ENCODE measurements at regions not wholly inside any gene's neighbourhood (a gene's known extent, or its start where the extent isn't known, plus 50 kb on each side); places are given as distances from the start of the nearest gene placed in this dataset.

DNA sequence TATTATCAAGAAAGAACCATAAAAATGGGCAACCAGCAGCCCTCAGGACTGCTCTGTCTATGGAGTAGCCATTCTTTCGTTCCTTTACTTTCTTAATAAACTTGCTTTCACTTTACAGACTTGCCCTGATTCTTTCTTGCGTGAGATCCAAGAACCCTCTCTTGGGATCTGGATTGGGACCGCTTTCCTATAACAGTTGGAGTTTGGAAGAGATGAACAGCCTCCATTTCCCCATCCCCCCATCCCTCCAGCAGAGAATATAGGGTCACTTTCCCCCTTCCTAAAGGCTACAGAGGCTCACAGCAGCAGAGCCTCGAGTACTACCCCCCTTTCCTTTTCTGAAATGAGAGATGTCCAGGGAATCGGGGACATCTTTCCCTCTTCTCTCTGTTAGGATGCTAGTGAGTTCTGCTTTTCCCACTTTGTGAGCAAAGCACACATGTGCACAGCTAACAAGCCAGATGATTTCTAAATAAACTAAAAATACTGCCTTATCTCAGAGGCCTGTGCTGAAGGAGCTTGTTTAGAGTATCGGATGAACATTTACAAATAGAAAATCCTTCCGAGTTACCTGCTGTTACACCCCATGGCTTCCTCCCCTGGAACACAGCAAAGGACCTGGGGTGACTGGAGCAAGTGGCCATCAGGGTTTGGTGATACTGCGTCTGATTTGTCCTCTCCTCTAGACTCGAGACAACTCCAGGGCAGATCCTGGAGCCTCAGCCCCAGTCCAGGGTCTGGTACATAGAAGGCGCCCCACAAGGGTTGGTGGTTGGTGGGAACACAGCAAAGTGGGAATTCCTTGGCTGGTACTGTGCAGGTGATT lies 144.2 kb downstream of the SLC38A6 start:
- Histone ChIP-seq H3K9ac (ENCODE audit: low read length) (no peak overlapping the region), H3K4me2 (ENCODE audit: low read length) (no peak overlapping the region), H3K4me1 (ENCODE audit: insufficient read depth, low read length) (peaks cover 11% of the 10 kb centered on the region), H3K27me3 (ENCODE audit: insufficient read depth, low read length) (no peaks in the 10 kb centered on the region), H3K4me3 (ENCODE audit: insufficient read depth, low read depth, low read length) (no peak overlapping the region), H3K9me3 (ENCODE audit: insufficient read depth, low read depth, low read length) (no peaks in the 10 kb centered on the region), H4K20me1 (ENCODE audit: insufficient read depth, low read length) (no peaks in the 10 kb centered on the region), H3K27ac (ENCODE audit: low read depth, low read length) (no peak overlapping the region), H3K36me3 (ENCODE audit: insufficient read depth, low read length) (no peaks in the 10 kb centered on the region), H2AFZ (ENCODE audit: low read depth, low read length) (no peak overlapping the region), H3K79me2 (ENCODE audit: insufficient read depth, low read length) (no peaks in the 10 kb centered on the region)
- Mint-ChIP-seq H3K36me3 (ENCODE audit: low read depth, unreplicated experiment) (peaks cover 2% of the 10 kb centered on the region), H3K4me3 (ENCODE audit: unreplicated experiment) (no peak overlapping the region), H3K9me3 (ENCODE audit: unreplicated experiment) (peaks cover 9% of the 10 kb centered on the region), H3K27me3 (ENCODE audit: low read depth, unreplicated experiment) (peaks cover 6% of the 10 kb centered on the region), H3K27ac (ENCODE audit: unreplicated experiment) (no peak overlapping the region), H3K4me1 (ENCODE audit: low read depth, unreplicated experiment) (peaks cover 15% of the 10 kb centered on the region)
- DNase-seq (ENCODE audit: low read depth) (no peak), FAIRE-seq (no peak)
- no peak for TF ChIP-seq EZH2 (IDR thresholded peaks at IDR 0.05; ENCODE audit: insufficient read depth, low read length)
- TF ChIP-seq, protein P1, sequence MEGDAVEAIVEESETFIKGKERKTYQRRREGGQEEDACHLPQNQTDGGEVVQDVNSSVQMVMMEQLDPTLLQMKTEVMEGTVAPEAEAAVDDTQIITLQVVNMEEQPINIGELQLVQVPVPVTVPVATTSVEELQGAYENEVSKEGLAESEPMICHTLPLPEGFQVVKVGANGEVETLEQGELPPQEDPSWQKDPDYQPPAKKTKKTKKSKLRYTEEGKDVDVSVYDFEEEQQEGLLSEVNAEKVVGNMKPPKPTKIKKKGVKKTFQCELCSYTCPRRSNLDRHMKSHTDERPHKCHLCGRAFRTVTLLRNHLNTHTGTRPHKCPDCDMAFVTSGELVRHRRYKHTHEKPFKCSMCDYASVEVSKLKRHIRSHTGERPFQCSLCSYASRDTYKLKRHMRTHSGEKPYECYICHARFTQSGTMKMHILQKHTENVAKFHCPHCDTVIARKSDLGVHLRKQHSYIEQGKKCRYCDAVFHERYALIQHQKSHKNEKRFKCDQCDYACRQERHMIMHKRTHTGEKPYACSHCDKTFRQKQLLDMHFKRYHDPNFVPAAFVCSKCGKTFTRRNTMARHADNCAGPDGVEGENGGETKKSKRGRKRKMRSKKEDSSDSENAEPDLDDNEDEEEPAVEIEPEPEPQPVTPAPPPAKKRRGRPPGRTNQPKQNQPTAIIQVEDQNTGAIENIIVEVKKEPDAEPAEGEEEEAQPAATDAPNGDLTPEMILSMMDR (IDR thresholded peaks at IDR 0.05; ENCODE audit: insufficient read depth, low read depth, low read length): no peak

DNA sequence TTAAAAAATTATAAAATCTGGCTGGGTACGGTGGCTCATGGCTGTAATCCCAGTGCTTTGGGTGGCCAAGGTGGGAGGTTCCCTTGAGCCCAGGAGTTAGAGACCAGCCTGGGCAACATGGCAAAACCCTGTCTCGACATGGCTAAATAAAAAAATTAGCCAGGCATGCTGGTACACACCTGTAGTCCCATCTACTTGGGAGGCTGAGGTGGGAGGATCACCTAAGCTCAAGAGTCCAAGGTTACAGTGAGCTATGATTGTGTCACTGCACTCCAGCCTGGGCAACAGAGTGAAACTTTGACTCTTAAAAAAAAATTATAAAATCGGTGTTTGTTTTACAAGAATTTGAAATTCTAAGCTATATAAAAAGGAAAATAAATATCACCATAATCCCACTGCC lies 141.8 kb downstream of the SLC38A6 start:
- Histone ChIP-seq H3K27me3 (ENCODE audit: insufficient read depth, low read length) (no peaks in the 10 kb centered on the region), H3K4me1 (ENCODE audit: insufficient read depth, low read length) (peaks cover 11% of the 10 kb centered on the region), H3K4me2 (ENCODE audit: low read length) (no peak overlapping the region), H3K36me3 (ENCODE audit: insufficient read depth, low read length) (no peaks in the 10 kb centered on the region), H3K27ac (ENCODE audit: low read depth, low read length) (no peak overlapping the region), H3K4me3 (ENCODE audit: insufficient read depth, low read depth, low read length) (no peak overlapping the region), H3K9me3 (ENCODE audit: insufficient read depth, low read depth, low read length) (no peaks in the 10 kb centered on the region), H4K20me1 (ENCODE audit: insufficient read depth, low read length) (no peaks in the 10 kb centered on the region), H2AFZ (ENCODE audit: low read depth, low read length) (no peak overlapping the region), H3K79me2 (ENCODE audit: insufficient read depth, low read length) (no peaks in the 10 kb centered on the region), H3K9ac (ENCODE audit: low read length) (no peak overlapping the region)
- FAIRE-seq (no peak), DNase-seq (ENCODE audit: low read depth) (no peak)
- peaks cover 10% of the 10 kb centered on the region for H3K4me1 Mint-ChIP-seq (ENCODE audit: low read depth, unreplicated experiment)
- no peak overlapping the region for H3K4me3 Mint-ChIP-seq (ENCODE audit: unreplicated experiment)
- no peak for TF ChIP-seq EZH2 (IDR thresholded peaks at IDR 0.05; ENCODE audit: insufficient read depth, low read length)
- TF ChIP-seq, protein P1 (IDR thresholded peaks at IDR 0.05; ENCODE audit: insufficient read depth, low read depth, low read length): no peak
- H3K27ac Mint-ChIP-seq (ENCODE audit: unreplicated experiment): no peak overlapping the region
- peaks cover 2% of the 10 kb centered on the region for H3K36me3 Mint-ChIP-seq (ENCODE audit: low read depth, unreplicated experiment)
- H3K27me3 Mint-ChIP-seq (ENCODE audit: low read depth, unreplicated experiment): no peaks in the 10 kb centered on the region
- peaks cover 9% of the 10 kb centered on the region for H3K9me3 Mint-ChIP-seq (ENCODE audit: unreplicated experiment)

DNA sequence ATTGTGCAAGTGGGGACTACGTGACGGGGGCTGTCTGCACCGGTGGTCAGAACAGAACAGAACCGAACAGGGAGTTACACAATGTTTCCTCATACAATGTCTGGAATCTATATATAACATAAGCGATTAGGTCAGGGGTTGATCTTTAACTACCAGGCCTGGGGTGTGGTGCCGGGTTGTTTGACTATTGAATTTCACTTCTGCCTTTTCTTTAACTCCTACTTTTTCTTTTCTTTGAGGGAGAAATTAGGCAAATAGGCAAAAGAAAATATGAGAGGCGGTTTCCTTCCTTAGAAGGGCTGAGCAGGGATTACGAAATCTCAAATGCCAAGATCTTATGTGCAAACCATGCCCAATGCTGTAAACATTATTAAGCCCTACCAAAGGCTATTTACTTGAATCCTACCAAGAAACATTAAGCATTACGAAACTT lies 140.3 kb downstream of the SLC38A6 start:
- no peak overlapping the region for H3K4me3 ChIP-seq (ENCODE audit: insufficient read depth, low read depth, low read length)
- H4K20me1 ChIP-seq (ENCODE audit: insufficient read depth, low read length): no peaks in the 10 kb centered on the region
- Mint-ChIP-seq H3K9me3 (ENCODE audit: unreplicated experiment) (peaks cover 9% of the 10 kb centered on the region), H3K4me1 (ENCODE audit: low read depth, unreplicated experiment) (peaks cover 6% of the 10 kb centered on the region), H3K27me3 (ENCODE audit: low read depth, unreplicated experiment) (no peaks in the 10 kb centered on the region), H3K27ac (ENCODE audit: unreplicated experiment) (no peak overlapping the region), H3K36me3 (ENCODE audit: low read depth, unreplicated experiment) (peaks cover 2% of the 10 kb centered on the region), H3K4me3 (ENCODE audit: unreplicated experiment) (no peak overlapping the region)
- no peak overlapping the region for H3K27ac ChIP-seq (ENCODE audit: low read depth, low read length)
- no peak for TF ChIP-seq EZH2 (IDR thresholded peaks at IDR 0.05; ENCODE audit: insufficient read depth, low read length)
- TF ChIP-seq, protein P1 (IDR thresholded peaks at IDR 0.05; ENCODE audit: insufficient read depth, low read depth, low read length): no peak
- no peaks in the 10 kb centered on the region for H3K79me2 ChIP-seq (ENCODE audit: insufficient read depth, low read length)
- DNase-seq (ENCODE audit: low read depth): no peak
- no peaks in the 10 kb centered on the region for H3K9me3 ChIP-seq (ENCODE audit: insufficient read depth, low read depth, low read length)
- peaks cover 8% of the 10 kb centered on the region for H3K4me1 ChIP-seq (ENCODE audit: insufficient read depth, low read length)
- no peak for FAIRE-seq
- H3K9ac ChIP-seq (ENCODE audit: low read length): no peak overlapping the region
- H3K27me3 ChIP-seq (ENCODE audit: insufficient read depth, low read length): no peaks in the 10 kb centered on the region
- no peak overlapping the region for H3K4me2 ChIP-seq (ENCODE audit: low read length)
- H3K36me3 ChIP-seq (ENCODE audit: insufficient read depth, low read length): no peaks in the 10 kb centered on the region
- H2AFZ ChIP-seq (ENCODE audit: low read depth, low read length): no peak overlapping the region

Measured in astrocyte (in vitro differentiated cells and primary cell).